ENCODE measurements at regions not wholly inside any gene's neighbourhood (a gene's known extent, or its start where the extent isn't known, plus 50 kb on each side); places are given as distances from the start of the nearest gene placed in this dataset.

DNA sequence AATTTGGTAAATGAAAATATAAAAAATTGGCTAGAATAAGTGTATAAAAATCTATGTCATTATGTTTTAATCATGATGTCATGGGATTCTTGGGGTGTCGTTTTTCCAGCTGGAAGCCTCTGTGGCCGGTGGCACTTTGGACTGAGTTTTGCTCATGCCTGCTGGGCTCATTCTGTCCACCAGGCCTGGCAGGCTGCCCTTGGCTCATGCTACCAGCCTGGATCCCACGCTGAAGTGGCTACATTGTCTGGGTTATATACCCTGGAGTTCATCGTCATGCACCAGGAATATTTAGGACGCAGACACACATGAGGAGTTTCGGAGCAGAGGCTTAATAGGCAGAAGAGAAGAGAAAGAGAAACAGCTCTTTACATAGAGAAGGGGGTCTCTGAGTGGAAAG, 1913.7 kb upstream of the WWC1 start:
- DNase-seq (ENCODE audit: low spot score): no peak

DNA sequence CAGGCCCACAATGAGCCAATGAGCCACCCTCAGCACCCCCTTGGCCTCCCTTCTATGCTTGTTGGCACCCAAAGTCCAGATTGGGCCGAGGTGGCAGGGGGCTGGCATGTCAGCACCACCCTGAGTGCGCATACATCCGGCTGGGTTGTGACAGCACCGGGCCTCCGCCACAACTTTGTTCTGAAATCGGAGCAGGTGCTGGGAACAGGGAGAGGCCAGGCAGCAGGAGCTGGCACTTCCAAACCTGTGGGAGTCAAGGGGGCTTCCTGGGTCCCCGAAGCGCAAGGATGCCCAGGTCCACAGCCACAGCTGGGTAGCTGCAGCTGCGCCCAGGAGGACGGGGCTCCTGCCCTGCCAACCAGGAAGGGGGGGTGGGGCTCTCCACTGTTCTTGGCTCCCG, 1911.9 kb upstream of the WWC1 start:
- DNase-seq (ENCODE audit: low spot score): no peak

DNA sequence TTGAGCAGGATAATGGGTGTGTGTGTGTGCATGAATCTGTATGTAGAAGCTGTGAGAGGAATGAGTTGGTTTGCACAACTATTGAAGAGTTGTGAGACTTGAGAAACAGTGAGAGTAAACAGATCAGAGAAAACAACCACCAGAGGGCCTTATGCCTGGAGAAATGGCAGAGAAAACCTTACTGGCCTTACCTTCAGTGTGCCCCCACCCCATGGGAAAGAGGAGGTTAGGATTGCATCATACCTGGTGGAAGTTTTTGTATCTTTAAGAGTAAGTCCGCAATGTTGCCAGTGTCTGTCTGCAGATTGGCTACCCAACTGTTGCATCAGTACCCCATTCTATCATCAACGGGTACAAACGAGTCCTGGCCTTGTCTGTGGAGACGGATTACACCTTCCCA, 1909.4 kb upstream of the WWC1 start:
- DNase-seq (ENCODE audit: low spot score): no peak

DNA sequence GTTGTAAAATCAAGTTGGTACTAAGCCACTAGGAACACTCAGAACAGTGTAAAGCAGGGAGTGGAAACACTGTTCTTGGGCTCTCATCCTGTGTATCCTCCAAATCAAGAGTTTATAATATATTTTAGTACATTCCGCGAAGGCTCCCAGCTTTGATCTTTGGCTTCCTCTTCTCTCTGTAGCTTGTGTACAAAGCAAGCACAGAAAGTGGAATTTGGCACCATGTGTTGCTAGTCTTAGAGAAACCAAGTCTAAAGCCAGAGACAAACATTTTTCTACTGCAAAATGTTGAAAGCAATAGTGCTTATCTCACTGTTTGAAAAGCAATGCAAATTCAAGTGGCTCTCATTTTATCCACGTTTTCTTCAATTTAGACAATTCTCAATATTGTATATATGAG, 1893.3 kb upstream of the WWC1 start:
- no peak for DNase-seq (ENCODE audit: low spot score)

DNA sequence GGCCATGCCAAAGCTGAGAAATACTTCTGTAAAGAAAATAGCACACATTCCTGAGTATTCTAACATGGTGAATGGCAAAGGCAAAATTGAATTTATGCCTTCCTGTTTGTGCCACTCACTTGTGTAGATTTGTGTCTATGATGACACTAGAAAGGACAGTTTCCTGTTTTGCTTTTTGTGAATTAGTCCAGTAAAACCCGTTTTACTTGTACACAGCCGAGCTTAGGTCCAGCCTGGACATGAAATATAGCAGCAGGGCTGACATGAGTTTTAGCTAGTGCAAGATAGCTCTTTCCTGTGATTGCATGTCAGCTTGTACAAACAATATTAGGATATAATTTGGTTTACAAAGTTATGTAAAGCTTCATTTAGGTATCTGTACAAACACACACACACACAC, 1891.7 kb upstream of the WWC1 start:
- no peak for DNase-seq (ENCODE audit: low spot score)

DNA sequence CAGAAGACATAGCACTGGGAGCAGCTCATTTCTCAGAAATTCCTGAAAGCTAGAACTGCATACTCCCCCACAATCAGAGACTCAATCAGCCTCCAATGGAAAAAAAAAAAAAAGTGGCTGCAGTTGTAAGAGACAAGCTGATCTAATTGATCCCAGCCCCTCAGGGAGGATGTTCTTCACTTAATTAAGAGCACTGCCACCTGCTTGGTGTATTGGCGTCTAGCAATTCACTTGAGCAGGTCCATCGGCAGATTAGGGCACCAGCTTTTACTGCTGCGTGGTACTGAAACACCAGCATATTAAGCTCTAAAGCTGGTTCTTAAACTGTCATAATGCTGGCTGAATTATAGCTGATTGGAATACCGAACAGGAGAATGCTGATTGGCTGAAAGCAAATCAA, 1890.1 kb upstream of the WWC1 start:
- DNase-seq (ENCODE audit: low spot score): no peak

DNA sequence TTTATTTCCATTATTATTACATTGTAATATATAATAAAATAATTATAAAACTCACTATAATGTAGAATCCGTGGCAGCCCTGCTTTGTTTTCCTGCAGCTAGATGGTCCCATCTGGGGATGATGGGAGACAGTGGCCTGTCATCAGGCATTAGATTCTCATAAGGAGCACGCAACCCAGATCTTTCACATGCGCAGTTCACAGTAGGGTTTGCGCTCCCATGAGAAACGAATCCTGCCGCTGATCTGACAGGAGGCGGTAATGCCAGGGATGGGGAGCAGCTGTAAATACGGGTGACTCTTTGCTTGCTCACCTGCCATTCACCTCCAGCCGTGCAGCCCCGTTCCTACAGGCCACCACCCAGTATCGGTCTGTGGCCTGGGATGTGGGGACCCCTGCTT, 1879.3 kb upstream of the WWC1 start:
- no peak for DNase-seq (ENCODE audit: low spot score)

DNA sequence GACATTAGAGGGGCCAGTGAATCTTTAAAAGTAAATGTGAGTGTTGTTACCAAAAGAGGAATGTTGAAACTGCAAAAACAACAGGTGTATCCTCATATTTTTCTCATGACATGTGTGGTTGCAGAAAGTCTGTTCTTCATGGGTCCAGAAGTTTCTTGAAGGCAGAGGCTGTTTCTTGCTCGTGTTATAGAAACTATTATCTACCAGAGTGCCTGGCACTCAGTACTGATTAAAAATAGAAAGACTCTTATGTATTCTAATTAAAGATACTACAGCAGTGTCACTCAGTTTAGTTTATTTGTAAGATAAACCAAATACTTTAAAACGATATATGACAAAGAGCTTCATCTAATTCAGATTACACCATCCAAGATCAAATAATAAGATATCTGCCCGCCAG, 1864.2 kb upstream of the WWC1 start:
- no peak for DNase-seq (ENCODE audit: low spot score)

DNA sequence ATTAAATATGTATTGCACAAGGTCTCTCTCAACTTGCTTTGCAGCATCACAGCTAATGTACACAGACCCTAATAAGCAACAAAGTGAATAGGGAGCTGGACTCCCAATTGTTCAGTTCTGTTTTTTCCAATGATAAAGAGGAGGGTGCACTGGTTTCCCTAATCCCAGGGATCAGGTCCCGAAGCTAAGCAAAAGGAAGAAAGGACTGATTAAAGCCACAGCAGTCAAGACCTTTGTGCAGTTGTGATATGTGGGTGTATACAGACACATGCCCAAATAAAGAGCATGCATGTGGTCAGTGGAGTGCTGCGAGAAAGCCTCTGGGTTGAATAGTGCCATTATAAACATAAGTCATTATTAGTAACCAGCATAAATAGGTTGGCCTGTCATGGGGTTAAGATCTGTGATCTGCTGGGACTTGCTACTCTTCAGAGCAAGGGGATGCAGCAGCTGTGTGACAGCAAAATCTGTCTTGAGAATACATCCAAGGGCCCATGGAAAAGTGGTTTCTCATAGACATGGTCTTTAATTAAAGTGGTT, 1863.1 kb upstream of the WWC1 start:
- DNase-seq (ENCODE audit: low spot score): no peak

DNA sequence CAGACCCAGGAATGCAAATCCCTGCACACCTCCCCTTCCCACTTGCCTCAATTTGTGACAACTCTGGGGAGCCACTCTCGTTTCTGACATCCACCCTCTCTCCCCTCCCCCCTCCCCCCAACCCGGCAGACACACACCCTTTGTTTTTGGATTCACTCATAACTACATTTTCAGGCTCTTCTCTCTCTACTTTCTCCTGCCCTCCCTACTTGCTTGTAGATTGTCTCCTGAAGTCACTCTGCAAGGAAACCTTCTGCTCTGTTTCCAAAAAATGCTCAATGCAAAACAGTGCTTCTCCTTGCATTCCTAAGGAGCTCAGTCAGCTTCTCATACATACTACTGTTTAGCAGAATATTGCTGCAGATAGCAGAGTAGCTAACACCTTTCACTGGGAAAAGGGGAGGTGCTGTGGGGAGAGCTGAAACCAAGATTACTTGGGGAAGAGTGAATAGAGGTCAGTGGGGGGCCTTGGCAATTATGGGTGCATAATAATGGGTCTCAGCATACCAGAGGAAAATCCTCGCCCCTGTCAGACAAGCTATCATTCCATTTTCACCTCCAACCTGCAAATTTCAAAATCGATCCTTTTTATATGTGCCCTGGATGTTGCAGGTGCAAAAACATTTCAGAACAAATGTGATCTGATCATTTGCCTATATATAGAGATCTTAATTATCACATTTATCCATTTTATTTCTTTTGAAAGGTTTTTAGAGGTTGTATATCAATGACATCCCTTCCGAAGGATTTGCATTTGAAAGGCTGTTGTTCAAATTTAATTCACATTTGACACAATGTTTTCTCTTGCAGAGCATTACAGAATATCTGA, 1860.7 kb upstream of the WWC1 start:
- no peak for DNase-seq (ENCODE audit: low spot score)

DNA sequence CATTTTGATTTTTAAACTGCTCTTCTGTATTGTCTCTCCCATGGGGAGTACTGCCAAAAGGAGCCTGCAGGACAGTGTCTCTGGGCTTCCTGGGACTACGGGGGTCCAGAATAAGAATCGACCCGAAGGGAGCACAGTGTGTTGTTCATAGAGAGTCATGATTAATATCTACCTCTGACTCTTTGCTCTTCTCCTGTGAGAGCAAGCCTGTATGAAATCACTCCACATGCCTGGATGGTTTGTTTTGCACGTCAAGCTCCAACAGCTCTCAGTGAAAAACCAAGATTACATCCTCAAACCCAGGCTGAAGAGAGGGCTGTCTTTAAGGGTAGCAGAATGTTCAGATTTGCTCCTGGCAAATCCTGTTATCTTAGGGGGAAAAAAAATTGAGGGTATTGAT, 1860.0 kb upstream of the WWC1 start:
- no peak for DNase-seq (ENCODE audit: low spot score)

DNA sequence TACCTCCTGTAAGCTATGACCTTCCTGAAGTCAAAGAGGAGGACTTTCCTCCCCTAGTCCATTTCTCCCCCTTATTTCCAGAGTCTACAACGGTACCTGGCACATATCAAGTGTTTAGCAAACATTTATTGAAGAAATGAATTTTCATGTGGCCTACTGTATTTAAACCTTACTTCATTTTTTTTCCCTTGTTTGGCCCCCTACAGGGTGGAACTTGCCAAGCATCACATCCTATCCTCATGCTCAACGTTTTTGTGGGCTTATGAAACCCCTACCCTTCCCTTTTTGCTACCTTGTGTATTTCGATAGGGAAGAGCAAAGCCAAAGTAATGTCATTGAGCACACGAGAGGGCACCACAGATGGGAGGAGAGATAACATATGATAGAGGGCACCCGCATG, 1857.8 kb upstream of the WWC1 start:
- DNase-seq (ENCODE audit: low spot score): no peak

DNA sequence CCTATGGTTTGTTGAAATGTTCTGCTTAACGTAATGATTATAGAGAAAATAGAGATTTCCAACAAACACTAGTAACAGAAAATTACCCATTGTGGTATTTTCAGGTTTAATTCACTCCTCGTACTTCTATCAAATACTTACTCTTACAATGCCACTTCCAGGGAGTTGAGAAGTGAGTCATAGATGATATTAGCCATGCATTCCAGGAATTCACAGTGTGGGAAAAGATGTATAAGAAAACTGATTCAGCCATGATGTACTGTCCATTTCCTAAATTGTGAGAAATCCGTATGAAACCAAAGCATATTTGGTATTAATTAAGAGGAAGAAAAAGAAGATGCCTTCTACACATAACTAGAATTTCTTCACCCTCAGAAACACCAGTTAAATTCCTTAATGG, 1854.6 kb upstream of the WWC1 start:
- no peak for DNase-seq (ENCODE audit: low spot score)

DNA sequence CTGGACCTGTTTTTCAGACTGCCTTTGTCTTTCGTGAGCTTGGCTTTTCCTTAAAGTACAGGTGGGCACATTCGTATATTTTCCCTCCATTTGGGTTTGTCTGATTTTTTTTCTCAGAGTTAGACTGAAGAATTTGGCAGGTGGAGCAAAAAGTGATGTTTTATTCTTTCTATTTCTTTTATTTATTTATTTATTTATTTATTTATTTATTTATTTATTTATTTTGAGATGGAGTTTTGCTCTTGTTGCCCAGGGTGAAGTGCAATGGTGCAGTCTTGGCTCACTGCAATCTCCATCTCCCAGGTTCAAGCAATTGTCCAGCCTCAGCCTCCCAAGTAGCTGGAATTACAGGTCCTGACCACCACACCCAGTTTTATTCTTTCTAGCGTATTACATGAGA, 1805.1 kb upstream of the WWC1 start:
- DNase-seq (ENCODE audit: low spot score): no peak

DNA sequence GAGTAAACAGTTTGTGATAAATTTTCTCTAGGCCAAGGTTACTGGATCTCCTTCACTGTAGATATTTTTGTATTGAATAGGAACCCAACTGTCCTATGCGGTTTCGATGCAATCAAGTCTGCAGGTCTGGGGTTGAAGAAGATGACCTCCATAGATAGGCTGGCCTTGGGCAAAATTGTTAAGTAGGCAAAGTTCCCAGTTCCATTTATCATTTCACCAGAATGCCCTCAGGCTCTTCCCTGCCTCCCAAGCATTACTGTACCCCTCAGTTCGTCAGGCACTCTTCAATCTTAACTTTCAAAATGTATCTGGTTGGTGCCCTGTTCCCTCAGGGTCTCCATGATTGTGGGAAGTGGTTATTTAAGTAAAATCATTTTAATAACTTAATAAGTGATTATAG, 1802.9 kb upstream of the WWC1 start:
- no peak for DNase-seq (ENCODE audit: low spot score)

DNA sequence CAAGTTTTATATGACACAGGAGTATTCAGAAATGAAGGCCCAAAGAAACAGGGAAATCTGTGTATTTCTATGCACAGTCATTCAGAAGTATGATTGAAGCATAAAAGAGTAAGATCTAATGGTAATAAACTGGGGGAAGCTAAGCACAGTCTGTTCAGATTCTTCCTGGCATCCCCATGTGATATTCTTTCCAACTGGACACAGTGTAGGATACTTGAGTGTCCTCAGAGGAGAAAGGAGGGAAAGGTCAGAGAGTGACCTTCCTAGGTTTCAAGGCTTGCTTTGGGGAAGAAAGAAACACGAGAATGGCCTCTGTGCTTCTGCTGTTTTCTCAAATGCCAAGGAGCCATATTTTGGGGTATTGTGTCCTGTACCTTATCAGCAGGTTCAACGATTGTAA, 1798.4 kb upstream of the WWC1 start:
- no peak for DNase-seq (ENCODE audit: low spot score)

DNA sequence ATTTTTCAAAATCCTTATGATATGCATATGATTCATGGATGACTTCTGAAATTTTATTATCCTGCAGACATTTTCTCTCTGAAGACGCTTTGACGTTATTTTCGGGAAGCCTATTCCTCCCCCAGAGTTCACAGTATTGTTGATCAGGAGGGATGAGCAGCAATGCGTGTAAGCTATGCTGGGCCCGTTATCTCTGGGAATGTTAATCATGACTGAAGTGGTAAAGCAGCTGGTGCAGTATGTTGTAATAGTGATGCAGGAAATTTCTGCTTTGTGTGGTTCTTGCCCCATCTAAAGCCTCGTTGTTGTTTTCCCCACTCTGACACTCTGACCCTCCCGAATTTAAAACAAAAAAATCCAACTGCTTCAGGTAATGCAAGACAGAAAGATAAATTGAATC, 1797.8 kb upstream of the WWC1 start:
- no peak for DNase-seq (ENCODE audit: low spot score)

DNA sequence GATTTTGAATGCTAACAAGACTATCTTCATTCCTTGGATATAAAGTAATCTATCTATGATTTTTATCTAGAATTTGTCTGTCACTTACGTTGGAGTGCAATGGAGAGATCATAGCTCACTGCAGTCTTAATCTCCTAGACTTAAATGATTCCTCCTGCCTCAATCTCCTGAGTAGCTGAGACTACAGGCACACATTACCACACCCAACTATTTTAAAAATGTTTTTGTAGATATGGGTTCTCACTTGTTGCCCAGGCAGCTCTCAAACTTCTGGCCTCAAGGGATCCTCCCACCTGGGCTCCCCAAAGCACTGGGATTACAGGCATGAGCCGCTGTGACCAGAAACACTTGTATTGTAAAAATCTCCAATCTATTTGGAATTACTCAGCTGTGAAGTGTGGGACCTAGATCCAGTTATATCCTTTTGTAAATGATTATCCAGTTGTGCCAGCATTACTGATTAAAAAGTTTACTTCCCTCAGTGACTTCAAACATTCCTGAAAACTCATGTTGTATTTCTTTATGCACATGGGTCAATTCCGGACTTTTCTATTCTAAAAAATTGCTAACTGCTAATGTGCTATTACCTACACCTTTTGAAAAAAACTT, 1793.8 kb upstream of the WWC1 start:
- DNase-seq (ENCODE audit: low spot score): no peak

DNA sequence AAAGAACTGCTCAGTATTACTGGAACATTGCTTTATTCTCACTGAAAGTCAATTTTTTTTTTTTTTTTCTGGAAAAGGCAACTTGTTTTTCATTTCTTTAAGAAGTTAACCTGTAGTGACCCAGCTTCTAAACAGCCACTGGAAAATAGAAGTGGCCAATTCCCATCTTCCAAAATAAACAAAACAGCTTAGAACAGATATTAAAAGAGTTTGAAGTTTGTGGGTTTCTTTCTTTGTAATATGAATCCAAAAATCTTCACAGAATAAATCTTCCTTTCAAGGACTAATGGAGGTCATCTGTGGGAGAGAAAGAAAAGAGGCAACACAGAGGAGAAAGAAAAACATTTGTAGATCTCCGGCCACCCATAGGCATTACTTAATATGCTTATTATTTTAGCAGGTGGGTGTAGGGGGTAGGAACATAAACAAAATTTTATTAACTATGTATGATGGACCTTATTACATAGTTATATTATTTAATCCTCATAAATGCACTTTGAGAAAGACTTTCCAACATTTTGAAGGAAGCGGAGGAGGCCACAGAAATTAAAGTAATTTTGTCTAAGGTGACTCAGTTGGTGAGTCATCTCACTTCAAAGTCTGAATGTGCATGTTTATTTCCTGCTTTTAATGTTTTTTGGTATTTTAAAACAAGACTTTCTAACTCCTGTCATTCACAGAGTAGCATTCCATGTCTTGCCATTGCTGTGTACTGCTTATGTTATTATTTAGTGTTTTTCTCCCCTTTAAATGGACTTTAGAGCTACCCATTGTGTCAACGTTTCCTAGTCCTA, 1791.8 kb upstream of the WWC1 start:
- no peak for DNase-seq (ENCODE audit: low spot score)

DNA sequence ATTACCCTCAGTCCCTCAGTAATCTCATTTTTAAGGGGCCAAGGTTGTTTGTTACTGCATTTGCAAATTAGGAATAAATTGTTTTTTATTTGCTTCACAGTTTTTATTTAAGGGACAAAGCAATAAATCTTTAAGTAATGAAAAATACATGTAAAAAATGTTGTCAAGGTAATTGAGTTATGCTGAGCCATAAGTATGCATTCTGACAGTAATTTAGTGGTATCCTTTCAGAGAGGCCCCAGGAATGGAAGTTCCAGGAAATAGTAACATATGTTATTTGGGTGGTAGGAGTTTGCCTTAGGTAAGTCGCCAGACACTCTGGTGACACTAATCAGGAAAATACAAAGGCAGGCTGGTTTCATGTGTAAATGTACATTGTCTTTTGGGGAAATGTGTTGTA, 1787.9 kb upstream of the WWC1 start:
- no peak for DNase-seq (ENCODE audit: low spot score)

DNA sequence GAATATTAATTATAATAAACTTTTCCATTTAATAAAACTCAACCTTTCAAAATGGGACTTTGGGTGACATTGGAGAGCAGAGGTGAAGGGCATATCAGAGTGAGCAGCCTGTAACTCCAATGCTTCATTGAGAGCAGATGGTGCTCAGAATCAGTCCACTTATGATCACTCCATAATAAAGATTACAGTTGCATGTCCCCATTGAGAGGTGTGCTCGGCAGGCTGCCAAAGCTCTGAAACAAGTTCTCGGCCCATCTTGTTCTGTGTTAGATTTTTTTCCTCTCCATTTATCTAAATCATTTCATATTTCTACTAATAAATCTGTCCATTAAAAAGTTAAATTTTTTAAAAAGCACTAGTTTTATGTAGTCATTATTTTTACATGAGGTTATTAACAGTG, 1786.4 kb upstream of the WWC1 start:
- DNase-seq (ENCODE audit: low spot score): no peak

DNA sequence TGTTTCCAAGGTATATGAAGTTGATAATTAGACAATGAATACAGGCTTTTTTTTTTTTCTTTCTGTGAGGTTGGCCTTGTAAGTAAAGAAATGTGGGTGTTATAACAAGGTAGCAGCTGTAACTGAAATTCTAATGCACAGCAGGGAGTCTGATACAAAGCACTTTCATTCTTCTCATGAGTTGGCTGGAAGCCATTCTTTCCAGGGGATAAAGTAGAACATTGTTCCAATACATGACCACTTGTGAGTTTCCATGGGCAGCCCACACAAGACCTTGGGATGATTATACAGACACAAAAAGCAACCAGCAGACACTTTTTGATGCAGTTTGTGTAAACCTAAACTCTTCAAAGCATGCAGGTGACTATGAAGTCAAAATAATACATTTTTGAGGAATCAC, 1785.9 kb upstream of the WWC1 start:
- no peak for DNase-seq (ENCODE audit: low spot score)

DNA sequence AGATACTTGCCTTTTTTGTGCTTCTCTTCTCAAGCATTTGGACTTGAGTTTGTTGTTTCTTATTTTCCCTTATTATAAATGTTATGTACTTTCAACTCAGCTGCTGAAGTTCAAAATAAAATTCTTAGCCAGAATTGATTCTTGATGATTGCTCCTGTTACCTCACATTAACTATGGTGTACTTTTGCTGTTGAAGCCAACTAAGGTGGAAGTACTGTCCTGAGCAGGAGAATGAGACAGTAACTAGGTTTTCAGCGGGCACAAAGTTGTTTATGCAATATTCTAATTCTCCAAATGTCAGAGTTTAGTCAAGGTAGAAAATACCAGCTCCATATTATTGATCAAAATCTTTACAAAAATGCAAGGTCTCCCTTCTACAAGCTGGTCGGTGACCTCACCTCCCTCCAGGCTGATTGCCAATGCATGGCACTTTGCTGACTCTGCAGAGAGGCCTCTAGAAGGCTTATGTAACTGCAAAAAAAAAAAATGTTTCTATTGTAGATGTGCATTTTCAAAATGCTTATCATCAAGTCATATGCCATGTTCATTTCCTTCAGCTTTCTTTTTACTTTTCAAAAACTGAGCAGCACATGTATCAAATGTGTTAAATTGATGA, 1783.5 kb upstream of the WWC1 start:
- no peak for DNase-seq (ENCODE audit: low spot score)

Measured in CD4-positive, alpha-beta T cell treated with Interleukin-2 at 100 ng/mL for 4 hours (primary cell).